NAMALWA (cell line): ENCODE measurements at regions not wholly inside any gene's neighbourhood (a gene's known extent, or its start where the extent isn't known, plus 50 kb on each side); places are given as distances from the start of the nearest gene placed in this dataset.

Source experiments
- DNase-seq: peaks from one replicate; pipeline ENCODE4 v3.0.0-alpha.2; 2015; ENCODE audit warnings: low spot score

DNA sequence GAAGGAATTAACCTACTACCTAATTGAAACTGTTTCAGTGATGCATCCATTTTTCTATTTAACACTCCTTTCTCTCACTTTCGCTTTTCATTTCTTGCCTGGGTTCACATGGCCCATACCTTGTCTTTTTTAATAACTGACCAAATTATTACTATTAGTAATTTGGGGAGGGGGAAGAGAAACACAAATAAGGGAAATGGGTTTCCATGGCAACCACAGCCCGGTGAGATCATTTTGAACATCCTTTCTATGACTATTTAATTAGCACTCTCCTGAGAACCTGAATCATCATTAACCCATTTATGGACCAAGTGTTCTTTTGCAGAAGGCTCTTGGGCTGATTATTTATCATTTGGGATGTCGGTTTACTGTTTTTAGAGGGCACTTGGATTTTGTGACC is 628.2 kb upstream of the SALL1 start:
- DNase-seq = no peak

DNA sequence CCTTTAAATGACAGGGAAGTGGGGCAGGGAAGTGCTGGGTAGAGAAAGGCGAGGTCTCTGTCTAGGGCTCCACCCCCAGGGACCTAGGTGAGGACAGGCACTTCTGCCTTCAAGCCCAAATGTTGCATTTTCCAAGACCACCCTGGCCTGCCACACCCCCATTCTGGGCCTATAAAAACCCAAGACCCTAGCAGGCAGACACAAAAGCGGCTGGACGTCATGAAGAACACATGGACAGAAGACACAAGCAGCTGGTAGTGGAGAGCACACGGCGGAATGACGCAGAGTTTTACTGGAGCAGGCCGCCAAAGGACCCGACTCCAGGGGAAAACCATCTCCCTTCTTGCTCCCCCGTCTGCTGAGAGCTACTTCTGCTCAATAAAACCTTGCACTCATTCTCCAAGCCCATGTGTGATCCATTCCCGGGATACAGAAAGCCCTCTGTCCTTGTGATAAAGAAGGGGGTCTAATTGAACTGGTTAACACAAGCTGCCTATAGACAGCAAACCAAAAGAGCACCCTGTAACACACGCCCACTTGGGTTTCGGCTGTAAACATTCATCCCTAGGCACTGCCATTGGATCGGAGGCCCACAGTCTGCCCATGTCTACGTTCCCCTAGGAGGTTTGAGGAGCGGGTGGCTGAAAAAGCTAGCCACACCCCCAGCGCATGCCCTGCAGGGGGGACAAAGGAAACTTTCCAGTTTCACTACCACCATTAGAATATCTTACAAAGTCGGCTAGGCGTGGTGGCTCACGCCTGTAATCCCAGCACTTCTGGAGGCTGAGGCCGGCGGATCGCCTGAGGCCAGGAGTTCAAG is 622.2 kb upstream of the SALL1 start:
- DNase-seq = no peak

DNA sequence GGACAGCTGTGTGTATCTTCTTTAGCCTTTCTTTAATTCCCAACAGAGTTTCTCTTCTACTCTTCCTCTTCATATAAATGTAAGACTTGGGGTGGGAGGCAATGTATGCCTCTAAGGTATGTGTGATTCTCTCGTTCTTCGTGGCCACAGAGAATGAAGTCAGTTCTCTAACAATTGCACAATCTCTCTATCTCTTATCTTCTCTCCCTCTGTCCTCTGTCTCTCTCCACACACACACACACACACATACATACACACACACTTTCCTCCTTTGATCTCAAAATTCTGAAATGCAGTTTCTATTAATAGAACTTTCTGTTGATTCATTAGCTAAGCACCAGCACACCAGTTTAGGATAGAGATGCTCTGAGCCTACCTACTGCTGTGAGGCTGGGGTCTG is 615.7 kb upstream of the SALL1 start:
- DNase-seq = no peak

DNA sequence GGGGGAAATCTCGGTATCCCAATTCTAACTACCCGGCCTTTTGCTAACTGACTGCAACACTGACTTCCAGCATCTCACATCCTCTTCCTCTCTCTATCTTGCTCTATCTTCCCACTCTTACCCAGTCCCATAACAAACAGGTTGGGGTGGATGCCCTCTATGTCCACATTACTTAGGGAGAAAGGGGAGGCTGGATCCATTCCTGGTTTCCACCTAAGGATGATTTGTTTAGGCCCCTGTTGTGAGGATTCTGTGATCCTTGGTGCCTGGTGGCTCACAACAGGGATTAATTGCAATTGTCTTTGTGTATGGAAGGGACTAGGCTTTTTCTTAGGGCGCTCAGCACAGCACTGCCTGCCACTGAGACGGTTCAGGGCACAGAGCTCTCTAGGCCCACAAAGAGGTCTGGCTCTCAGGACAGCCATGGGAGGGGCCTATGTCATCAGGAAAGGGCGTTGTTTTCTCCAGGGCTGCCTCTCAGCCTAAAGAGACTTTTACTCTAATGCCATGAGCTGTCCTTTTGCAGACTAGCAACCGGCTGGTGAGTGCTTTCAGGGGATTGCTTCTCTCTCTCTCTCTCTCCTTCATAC is 612.1 kb upstream of the SALL1 start:
- DNase-seq = no peak

DNA sequence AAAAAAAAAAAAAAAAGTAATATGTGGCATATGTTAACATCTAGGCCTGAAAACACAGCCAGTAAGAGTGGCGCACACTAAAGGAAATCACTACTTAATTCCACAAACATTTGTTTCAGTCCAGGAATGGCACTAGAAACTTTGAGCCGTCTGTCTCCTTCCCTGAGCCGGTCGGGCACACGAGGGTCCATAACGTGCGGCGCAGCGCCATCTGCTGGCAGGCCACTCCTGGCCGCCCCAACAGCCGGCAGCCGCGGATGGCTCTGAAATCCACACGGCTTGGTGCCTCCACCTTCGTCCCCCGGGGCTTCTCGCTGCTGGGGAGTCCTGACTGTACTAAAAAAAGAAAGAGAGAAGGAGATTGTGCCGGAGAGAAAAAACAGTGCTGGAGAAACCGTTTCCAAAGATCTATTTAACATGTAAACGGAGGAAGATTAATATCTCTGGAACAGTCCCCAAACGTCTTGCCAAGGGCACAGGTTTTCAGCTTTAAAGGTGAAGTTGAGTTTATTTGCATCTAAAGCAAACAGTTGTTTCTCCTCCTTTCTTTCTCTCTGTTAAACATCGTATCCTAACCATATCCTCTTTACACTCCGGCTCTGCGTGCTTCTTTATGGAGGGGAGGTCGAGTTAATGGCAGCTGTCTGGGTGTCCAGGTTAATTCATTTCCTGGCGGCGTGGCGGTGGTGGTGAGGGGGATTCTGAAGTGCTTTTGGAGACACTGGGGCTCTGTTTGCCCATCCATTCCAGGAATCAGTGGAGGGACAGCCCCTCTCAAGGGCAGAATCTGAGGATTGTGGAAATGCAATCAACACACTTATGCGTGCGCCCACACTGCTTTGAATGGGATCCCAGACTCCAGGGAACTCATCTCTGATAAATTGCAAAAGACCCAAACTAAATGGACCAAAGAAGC is 611.3 kb upstream of the SALL1 start:
- peak; percentile 67 for DNase-seq

DNA sequence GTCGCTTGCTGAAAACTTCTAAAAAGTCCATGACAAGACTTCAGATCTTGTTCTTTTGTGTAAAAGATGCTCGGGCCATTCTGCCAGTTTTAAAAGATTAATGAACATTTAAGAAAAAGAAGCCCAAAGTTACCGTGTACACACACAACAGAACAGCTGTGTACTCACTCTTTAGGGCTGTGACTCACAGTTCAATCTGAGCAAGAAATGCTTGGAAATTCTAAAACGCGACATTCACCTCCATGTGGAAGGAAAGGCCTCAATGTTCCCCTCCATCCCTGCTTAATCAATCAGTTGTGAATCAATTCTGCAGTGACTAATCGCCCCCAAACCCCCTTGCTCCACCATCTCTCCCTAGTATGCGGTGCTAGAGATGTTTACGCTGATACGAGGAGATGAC is 609.9 kb upstream of the SALL1 start:
- DNase-seq = no peak

DNA sequence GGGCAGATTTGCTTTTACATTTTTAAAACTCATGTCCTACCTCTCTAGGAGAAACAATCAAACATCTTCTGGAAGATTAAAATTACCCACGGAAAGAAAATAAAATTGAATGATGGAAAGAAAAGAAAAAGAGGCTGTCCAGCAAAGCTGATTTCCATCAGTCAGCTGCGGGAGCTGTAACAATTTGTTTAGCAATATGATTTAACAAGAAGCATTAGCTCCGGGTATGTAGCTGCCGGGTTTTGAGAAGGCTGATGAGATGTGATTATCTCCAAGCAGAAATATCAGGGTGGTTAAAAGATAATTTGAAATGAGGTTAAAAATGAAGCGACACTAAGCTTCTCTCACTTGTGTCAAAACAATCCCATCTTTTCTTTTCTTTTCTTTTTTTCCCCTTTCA is 608.9 kb upstream of the SALL1 start:
- DNase-seq = no peak

DNA sequence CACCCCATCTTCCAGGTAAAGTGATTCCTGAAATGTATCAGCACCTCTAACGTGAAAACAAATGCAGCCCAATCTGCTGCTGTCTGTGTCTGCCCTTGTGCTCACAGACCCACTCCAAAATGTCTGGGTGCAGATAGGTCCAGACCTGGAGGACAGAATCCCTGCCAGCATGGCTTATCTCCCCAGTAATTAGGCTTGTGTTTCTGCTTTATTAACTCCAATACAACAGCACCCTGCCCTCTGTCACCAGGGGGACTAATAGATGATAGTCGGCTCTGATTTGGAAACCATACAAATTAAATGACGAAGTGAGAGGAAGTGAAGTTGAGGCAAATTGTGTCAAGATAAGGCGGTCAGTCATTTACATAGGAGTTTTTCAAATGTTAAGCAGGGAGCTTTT is 608.3 kb upstream of the SALL1 start:
- no peak for DNase-seq

DNA sequence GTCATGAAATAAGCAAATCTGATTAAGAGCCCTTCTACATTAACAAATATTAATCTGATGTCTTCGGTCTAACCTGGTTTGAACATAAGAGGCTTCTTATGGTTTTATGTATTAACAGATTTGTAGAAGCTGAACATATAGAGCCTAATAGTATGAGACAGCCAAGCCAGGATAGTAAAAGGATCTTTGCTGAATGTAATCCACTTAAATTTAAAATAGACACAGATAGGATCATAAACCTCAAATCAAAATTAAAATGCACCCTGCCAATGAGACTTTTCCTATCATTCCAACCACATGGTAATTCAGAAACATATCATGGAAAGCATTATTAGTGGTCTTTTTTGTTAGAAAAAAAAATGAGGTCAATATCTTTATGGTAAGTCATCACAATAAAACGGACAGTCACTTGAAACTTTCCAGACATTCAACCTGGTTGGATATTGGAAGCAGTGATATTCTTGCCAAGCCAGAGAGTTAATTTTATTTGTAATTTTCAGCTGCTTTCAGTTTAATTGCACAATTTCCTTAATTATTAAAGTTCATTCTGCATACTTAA is 606.9 kb upstream of the SALL1 start:
- DNase-seq = no peak

DNA sequence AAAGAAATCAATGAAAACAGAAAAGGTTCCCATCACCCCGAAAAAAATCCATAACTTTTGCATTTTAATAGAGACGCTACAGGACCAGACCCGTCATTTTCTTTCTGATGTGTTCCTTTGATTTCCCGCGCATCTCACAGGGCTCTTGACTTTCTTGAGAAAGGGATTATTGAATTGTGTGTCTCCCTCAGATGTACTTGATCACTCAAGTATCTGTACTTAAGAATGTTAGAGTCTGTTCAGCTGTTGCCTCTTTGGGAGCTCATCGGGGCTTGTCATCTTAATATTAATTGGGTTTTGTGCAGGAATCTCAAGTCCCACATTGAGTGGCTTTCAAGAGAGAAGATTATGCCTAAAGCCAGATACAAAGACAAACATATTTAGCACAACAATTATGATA is 606.4 kb upstream of the SALL1 start:
- no peak for DNase-seq

DNA sequence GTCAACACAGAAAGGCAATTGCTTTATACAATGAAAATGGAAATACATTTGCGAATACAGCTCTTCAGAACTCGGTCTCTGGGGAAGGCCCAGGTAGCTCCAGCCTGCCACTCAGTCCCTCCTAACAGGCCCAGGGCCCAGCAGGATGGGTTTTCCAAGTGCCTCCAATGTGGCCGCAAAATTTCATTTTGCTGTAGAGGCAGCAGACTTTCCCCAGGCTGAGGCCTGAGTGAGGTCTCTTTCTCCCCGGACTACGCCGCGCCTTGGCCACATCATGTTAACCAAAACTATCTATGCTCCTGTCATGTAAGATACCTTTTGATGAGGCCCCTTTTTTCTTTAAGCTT is 606.0 kb upstream of the SALL1 start:
- DNase-seq = no peak

DNA sequence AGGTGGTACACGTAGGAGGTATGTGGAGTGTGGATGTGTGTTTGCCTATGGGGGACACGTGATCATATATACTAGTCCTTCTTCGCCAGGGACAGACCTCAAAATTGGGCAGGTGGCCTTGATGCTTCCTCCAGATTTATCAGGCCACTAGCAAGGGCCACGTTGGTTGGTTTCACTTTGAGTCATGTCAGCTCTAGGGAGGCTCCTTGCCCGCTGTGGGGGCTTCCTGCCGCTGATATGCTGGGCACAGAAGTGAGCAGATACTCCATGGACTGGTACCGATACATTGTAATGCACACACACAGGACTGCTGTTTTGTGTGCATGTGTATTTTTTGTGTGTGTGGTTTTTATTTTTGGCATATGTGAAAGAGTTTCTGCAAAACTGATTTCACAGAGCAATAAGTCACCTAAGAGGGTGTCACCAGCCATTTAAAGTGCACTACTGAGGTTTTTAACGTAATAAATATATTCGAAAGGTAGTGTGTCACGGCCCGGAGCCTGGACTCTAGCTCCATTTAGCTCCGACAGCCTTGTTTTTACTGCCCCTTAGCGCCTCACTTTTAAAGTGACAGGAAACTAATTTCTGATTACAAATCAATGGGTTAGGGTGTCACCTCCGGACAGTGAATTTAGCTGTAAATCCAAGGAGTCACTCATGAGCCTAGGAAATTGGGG is 605.5 kb upstream of the SALL1 start:
- no peak for DNase-seq

DNA sequence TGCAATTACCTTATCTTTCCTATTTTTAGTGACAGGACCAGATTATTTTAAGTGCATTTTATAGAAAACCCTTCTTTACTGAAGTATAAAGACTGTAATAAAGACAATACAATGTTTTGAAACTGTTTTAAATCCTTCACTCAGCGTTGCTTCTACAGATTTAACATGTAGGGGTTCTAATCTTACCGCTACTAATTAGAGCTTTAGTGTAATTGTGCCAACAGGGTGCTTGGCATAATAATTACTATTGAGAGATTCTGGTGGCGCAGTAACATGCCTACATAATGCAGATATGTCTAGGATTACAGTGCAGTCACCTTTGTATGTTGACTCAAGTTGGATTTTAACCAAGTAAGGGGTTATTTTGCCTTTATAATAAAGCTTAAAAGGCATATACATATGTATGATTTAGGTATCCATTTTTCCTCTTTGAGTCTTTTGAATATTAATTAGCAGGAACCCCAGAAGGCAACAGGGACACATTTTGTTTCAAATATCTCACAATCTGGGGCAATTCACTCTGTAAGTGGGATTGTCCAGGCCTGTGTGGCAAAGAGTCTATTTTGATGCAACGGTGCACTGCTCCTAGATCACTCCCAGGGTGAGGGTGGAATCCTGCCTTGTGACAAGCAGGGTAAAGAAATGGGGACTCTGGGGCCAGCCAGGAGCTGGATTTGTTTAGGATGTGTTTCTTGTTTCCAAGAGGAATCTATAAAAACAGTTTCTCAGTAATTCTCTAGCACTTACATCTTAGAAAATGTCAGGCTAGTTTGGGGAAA is 604.7 kb upstream of the SALL1 start:
- no peak for DNase-seq

DNA sequence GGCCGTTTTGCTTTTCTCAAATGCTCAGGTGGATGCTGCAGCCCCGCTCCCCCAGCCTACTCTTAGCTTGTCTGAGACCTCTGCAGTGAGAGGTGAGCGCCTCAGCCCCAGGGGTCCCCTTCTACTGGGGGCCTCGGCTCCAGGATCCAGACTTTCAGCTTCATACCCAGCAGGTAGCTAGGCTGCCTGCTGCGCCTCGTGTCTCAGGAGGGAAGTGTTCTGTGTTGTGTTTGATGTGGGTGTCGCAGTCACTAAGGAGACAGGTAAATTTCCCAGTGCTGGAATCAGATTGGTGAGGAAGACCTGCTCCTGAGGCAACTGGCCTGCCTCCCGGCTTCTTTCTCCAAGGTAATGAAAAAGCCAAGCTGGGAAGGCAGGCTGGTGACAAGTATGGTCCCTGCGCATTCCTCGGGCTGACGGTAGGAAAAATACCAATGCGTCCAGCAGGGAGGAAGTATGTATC is 604.0 kb upstream of the SALL1 start:
- no peak for DNase-seq

DNA sequence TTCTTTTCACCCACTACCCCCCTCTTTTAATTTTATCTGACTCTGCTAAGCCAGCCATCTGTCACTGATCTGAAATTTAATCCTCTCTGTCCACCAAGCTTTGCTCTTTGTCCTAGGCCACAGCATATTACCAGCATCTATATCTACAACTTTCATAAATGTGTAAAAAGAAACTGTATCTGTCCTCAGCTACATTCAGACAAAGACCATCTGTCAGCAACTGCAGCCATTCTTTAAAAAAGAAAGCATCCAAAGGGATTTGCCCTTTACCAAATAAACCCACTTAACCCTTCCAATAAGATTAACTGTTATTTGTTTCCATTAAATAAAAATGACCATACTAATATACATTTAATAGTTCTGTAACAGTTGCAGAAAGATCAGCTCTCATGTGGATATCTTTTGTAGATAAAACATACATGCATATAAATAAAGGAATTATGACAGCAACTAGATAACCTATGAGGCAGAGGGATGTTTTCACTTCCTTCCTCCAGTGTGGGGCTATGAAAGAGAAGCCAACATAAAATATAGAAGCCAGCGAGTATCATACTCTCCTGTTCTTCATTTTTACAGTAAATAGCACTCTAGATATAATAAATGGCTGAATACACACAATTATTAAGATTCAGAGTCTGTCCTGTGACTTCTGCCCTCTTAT is 602.5 kb upstream of the SALL1 start:
- no peak for DNase-seq

DNA sequence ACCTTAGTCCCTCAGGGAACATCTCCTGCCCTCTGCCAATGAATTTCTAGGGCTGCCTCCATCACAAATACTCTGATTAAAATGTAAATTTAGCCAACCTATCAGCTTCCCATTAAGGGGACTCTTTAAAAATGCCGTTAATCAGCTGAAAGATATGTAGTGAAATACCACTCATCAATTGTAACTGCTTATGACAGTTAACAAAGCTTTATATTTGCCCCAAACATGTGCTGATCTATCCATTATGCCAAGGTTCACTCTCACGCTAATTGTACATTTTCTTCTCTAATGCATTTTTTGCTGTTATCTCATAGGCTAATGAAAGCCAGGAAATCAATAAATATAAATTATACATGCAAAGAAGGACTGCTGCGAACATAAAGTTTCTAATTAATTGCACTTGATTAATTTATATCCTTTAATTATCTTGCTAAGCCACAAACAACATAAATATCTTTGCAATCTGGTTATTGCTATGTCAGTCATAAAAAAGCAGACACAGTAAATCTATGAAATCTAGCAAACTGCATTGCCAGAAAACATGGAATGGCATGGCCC is 601.4 kb upstream of the SALL1 start:
- no peak for DNase-seq

DNA sequence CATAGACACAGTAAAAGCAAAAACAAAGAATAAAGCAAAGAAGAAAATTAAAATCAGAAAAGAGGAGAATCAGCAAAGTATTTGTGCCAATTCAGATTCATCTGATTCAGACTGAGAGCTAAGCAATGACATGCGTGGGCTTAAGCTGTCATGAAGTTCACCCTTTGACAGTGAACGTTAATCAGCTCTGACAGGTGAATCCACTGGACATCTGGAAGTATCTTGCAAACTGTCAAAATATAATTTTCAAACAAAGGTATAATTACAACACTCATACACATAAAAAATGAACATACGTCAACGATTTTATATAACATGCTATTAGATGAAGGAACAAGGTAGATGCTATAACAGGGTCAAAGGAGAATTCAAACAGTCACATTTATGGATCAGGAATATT is 596.3 kb upstream of the SALL1 start:
- DNase-seq = no peak

DNA sequence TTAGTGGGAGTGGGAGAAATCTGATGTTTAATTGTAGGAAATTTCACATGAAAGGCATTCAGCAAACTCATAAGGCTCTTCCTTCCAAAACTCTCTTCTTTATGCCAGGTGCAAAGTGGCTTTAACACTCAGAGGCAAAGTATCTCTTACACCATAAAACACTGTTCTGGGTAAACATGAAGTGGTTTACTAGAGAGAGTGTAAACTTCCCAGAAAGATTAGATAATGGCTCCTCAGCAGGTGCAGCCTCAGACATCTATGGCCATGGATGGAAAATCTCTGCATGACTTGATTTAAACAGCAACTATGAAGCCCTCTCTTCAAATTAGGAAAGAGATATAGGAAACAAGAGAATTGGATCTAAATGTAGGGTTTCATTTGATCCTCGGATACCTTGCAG is 583.1 kb upstream of the SALL1 start:
- no peak for DNase-seq

DNA sequence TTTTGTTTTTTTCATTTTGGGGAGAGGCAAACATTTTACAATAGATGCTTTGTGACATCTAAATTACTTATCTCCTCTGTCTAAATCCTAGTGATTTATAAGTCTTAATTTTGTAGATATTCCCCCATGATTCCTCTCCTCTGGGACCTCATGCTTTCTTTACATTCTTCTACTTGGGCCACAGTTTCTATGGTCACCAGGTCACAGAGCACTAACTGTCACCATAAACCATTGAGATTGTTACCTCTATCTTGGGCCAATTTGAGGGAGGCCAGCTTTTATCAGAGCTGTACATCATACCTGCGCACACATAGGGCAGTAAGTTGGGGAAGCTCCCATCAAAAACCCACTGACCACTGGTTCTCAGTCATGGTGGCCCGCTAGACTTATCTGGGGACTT is 582.1 kb upstream of the SALL1 start:
- DNase-seq = no peak

DNA sequence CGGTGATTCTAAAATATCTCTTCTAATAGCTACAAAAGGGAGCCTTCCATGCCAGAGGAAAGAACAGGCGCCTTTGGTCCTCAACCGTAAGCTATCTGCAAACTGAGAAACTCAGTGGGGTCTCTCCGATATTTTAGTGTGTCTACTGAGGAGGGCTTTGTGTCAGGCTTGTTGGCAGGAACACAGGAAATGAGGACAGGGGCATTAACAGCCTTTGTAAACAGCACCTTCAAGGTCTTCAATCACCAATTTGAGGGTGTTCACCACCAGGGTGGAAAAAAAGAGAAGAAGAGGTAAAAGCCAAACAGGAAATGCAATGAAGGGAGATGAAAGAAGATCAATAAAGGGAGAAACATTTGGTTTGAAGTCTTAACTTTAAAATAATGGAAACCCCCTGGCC is 580.1 kb upstream of the SALL1 start:
- no peak for DNase-seq
